Prostate gland (tissue), 2 donors: ENCODE measurements at regions not wholly inside any gene's neighbourhood (a gene's known extent, or its start where the extent isn't known, plus 50 kb on each side); places are given as distances from the start of the nearest gene placed in this dataset.

Source experiments
- POLR2A ChIP-seq: fragments of 450-650 bp; IDR thresholded peaks from one replicate; pipeline ENCODE4 v1.6.1; 2016; ENCODE audit warnings: antibody characterized with exemption, mild to moderate bottlenecking
- POLR2AphosphoS5 ChIP-seq: sonication (generic); formaldehyde crosslinking; IDR thresholded peaks from one replicate; pipeline ENCODE4 v1.6.1; 2017; ENCODE audit warnings: antibody characterized with exemption
- TF ChIP-seq, protein P1 (sequence below), 4 experiments: fragments of 200-600 bp in 2 of 4; fragments of 450-650 bp in 2 of 4; sonication (generic) in 2 of 4; IDR thresholded peaks; 1 replicate in 3 of 4; 2 replicates in 1 of 4; pipeline ENCODE4 v1.5.1; 2016 to 2019; ENCODE audit warnings: antibody characterized with exemption in 4 of 4, mild to moderate bottlenecking in 2 of 4, moderate library complexity in 2 of 4

DNA sequence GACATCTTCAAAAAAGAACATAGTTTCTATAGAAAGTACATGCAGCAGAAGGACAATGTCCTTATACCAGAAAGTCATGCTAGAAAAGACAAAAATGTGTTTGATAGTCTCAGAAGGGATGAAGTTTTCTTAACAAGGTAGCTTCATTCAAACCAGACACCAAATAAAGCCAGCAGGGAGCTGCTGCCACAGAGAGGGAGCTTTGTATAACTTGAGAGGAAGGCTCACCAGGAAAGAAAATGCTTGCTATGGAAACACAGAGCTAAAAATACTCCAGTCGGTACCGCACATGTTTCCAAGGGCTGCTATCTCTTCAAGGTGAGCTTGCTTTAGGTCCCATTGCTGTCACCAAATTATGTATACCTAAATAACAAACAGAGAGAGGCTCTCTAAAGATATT lies 1074.8 kb upstream of the ALCAM start:
- TF ChIP-seq, protein P1, sequence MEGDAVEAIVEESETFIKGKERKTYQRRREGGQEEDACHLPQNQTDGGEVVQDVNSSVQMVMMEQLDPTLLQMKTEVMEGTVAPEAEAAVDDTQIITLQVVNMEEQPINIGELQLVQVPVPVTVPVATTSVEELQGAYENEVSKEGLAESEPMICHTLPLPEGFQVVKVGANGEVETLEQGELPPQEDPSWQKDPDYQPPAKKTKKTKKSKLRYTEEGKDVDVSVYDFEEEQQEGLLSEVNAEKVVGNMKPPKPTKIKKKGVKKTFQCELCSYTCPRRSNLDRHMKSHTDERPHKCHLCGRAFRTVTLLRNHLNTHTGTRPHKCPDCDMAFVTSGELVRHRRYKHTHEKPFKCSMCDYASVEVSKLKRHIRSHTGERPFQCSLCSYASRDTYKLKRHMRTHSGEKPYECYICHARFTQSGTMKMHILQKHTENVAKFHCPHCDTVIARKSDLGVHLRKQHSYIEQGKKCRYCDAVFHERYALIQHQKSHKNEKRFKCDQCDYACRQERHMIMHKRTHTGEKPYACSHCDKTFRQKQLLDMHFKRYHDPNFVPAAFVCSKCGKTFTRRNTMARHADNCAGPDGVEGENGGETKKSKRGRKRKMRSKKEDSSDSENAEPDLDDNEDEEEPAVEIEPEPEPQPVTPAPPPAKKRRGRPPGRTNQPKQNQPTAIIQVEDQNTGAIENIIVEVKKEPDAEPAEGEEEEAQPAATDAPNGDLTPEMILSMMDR (IDR thresholded peaks at IDR 0.05), result no peak
- TF ChIP-seq POLR2A, result no peak
- no peak for TF ChIP-seq POLR2AphosphoS5
